NCI-H1417 treated with DMSO at 0.1 percent for 48 hours (cell line): ENCODE measurements at regions not wholly inside any gene's neighbourhood (a gene's known extent, or its start where the extent isn't known, plus 50 kb on each side); places are given as distances from the start of the nearest gene placed in this dataset.
"Not testable (repeated sequence)": the region's sequence is repeated elsewhere in the genome, so short reads cannot be mapped to it uniquely, and the experiment has no call there.

Experiments
- DNase-seq: peaks from one replicate; lab custom pipeline; 2025; lab: John Stamatoyannopoulos, UW

- DNase-seq, result no peak
Measured at GRCh38 chr18:44545359-44545985, 135.2 kb upstream of the SETBP1 start.

GRCh38 chr18:44546954-44547353 lies 133.7 kb upstream of the SETBP1 start:
- no peak for DNase-seq

- no peak for DNase-seq
Measured at GRCh38 chr18:44548291-44549221, 132.1 kb upstream of the SETBP1 start.

- no peak for DNase-seq
Measured at GRCh38 chr18:44552706-44553105, 128.0 kb upstream of the SETBP1 start.

GRCh38 chr18:44556296-44556695 lies 124.4 kb upstream of the SETBP1 start:
- no peak for DNase-seq

GRCh38 chr18:44557616-44558151 lies 123.0 kb upstream of the SETBP1 start:
- DNase-seq, result no peak

GRCh38 chr18:44558767-44559166 lies 121.9 kb upstream of the SETBP1 start:
- DNase-seq, result no peak

- no peak for DNase-seq
Measured at GRCh38 chr18:44562986-44563385, 117.7 kb upstream of the SETBP1 start.

- DNase-seq, result no peak
Measured at GRCh38 chr18:44564922-44565321, 115.8 kb upstream of the SETBP1 start.

- no peak for DNase-seq
Measured at GRCh38 chr18:44568342-44568741, 112.3 kb upstream of the SETBP1 start.

- DNase-seq, result no peak
Measured at GRCh38 chr18:44568986-44569385, 111.7 kb upstream of the SETBP1 start.

- DNase-seq, result no peak
Measured at GRCh38 chr18:44569391-44570055, 111.2 kb upstream of the SETBP1 start.

- DNase-seq, result no peak
Measured at GRCh38 chr18:44579028-44579702, 101.5 kb upstream of the SETBP1 start.

GRCh38 chr18:44579745-44580144 lies 100.9 kb upstream of the SETBP1 start:
- no peak for DNase-seq

GRCh38 chr18:44580159-44580558 lies 100.5 kb upstream of the SETBP1 start:
- no peak for DNase-seq

GRCh38 chr18:44580782-44581181 lies 99.9 kb upstream of the SETBP1 start:
- DNase-seq, result not testable (repeated sequence)

GRCh38 chr18:44582456-44582855 lies 98.2 kb upstream of the SETBP1 start:
- DNase-seq, result no peak

- no peak for DNase-seq
Measured at GRCh38 chr18:44584900-44585299, 95.8 kb upstream of the SETBP1 start.

- no peak for DNase-seq
Measured at GRCh38 chr18:44586782-44587524, 93.7 kb upstream of the SETBP1 start.

- no peak for DNase-seq
Measured at GRCh38 chr18:44588508-44588907, 92.2 kb upstream of the SETBP1 start.

- no peak for DNase-seq
Measured at GRCh38 chr18:44589693-44590355, 90.9 kb upstream of the SETBP1 start.
